Upper lobe of left lung (tissue), 4 donors: ENCODE measurements at regions not wholly inside any gene's neighbourhood (a gene's known extent, or its start where the extent isn't known, plus 50 kb on each side); places are given as distances from the start of the nearest gene placed in this dataset.

Source experiments
- CTCF ChIP-seq, 6 experiments: fragments of 450-650 bp in 4 of 6; fragments of 200-600 bp in 2 of 6; sonication (generic) in 2 of 6; IDR thresholded peaks; one replicate each; pipeline ENCODE4 v1.5.1; 2016 to 2019; ENCODE audit warnings: antibody characterized with exemption in 6 of 6
- EP300 ChIP-seq, 4 donors: sonication (generic); formaldehyde crosslinking; IDR thresholded peaks; one replicate each; pipeline ENCODE4 v1.5.1; 2017; ENCODE audit warnings: antibody characterized with exemption in 4 of 4, control low read depth in 2 of 4
- POLR2A ChIP-seq, 4 donors: fragments of 450-650 bp; IDR thresholded peaks; one replicate each; pipeline ENCODE4 v1.5.1; 2016 to 2017; ENCODE audit warnings: antibody characterized with exemption in 4 of 4, mild to moderate bottlenecking in 2 of 4
- POLR2AphosphoS5 ChIP-seq, 2 donors: sonication (generic); formaldehyde crosslinking; IDR thresholded peaks; one replicate each; pipeline ENCODE4 v1.5.1; 2017; ENCODE audit warnings: antibody characterized with exemption in 2 of 2

DNA sequence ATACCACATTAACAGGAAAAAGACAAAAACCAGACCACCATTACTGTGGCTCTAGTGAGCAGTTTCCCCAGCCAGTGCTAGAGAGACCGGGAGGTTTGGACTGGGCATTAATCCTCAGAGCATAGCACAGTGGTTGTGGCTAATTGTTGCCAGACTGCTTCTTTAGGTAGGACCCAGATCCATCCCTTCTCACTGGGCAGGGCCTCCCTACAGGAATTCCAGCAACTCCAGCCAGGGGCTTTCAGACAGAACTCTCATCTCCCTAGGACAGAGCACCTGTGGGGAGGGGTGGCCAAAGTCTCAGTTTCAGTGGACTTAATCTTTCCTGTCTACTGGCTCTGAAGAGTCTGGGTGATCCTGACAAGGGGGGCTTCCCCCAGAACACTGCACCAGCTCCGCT lies 759.6 kb downstream of the SQOR start:
- TF ChIP-seq POLR2A (IDR thresholded peaks at IDR 0.05), result no peak
- no peak for TF ChIP-seq CTCF (IDR thresholded peaks at IDR 0.05)
- TF ChIP-seq EP300 (IDR thresholded peaks at IDR 0.05), result no peak
- TF ChIP-seq POLR2AphosphoS5 (IDR thresholded peaks at IDR 0.05), result no peak
